Left lobe of liver (tissue), 2 donors: ENCODE measurements at regions not wholly inside any gene's neighbourhood (a gene's known extent, or its start where the extent isn't known, plus 50 kb on each side); places are given as distances from the start of the nearest gene placed in this dataset.

ENCODE experiments used
- ATAC-seq: fragments of 200-7000 bp; cut with Tn5 transposase; one replicate; pipeline ENCODE4 v1.9.1; 2020; ENCODE audit warnings: mild to moderate bottlenecking, moderate library complexity
- DNase-seq: peaks from one replicate; pipeline ENCODE4 v3.0.0-alpha.2; 2020; ENCODE audit warnings: low spot score
- donor health status: DM: no; HTN: no; CAD: no; lungs with moderate emphysema.
- donor health status: DM: no; HTN: yes; CAD: no.

GRCh38 chr11:106449763-106450162 is 372.3 kb downstream of the AASDHPPT start:
- no peak for DNase-seq
- no peak for ATAC-seq

GRCh38 chr11:106451228-106451922 is 373.9 kb downstream of the AASDHPPT start:
- ATAC-seq (no peak), DNase-seq (no peak)

DNA sequence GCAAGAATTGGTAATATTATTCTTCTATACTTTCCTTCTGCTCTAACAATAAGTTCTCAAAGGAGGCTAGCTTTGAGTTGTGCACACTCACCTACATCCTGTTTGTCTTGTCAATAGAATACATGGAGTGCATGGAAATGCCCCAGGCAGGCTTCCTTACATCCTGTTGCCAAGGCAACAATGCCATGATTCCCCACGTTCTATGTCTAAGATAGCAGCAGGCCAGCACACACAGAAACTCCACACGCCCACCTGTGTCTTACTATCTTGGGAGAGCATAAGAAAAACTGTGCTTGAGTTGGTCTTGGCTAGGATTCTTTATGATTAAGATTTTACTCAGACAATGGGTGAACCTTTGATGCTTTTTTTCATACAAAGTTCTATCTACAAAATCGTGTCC is 379.2 kb downstream of the AASDHPPT start:
- ATAC-seq (no peak), DNase-seq (no peak)

DNA sequence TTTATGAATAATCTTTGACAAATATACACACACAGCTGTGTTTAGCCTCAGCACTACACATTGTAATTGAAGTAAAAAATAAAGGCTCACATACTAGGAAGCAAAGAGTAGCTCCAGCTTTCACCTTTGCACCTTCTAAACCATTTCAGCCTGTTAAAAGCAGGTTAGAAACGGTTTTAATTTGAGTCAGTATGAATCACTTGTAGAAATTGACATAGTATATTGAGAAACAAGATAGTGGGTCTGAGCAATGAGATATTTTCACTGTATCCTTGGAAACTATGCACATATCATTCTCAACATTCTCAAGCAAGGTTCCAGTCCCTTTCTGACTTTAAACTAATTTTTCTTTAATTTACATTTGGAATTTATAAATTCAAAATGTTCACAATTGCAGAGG is 380.3 kb downstream of the AASDHPPT start:
- no peak for DNase-seq
- ATAC-seq = no peak

GRCh38 chr11:106459135-106459534 is 381.7 kb downstream of the AASDHPPT start:
- ATAC-seq (no peak), DNase-seq (no peak)

DNA sequence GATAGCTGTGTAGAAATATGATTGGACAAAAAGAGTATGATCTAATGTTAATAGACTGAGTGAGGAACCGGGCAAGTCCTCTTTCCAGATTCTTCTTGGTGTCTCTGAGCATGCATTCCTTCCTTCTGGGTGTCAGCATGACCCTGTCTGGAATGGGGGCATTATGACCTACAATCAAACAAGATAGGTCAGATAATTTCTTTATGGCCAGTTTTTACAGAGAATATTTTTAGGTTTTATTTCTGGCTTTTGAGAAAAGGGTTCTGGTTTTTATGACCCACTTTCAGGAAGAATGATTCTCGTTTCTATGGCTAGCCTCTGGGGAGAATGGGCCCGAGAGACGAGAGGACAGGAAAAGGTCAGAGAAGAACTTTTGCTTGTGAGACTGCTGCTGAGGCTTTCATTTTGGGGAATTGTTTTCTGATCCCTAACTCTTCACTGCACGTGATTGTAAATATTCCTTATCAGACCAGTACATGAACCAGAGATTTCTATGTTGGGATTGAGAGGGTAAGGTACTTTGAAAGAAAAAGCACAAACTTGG is 383.8 kb downstream of the AASDHPPT start:
- ATAC-seq = no peak
- DNase-seq = no peak

- no peak for DNase-seq
- no peak for ATAC-seq
These were observed 384.5 kb downstream of the AASDHPPT start for GRCh38 chr11:106461839-106462545.

DNA sequence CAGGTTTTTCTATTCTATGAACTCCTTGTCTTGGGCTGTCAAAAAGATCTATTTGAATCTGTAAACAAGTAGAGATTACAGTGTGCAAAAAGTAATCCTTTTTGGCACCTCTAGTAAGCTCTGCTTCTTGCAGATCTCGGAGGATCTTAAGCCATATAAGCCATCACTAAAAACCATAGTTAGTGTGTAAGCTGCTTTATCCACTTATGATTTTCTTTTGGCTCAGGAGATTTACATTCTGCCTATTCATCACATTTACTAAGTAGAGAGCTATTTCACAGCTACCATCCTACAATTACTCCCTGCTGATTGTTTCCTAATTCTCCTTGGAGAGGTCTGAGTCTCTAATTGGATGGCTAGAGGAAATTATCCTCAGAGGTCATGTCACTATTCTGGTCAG is 385.7 kb downstream of the AASDHPPT start:
- ATAC-seq (no peak), DNase-seq (no peak)

- ATAC-seq = peak; percentile 21
- no peak for DNase-seq
These were observed 386.3 kb downstream of the AASDHPPT start for GRCh38 chr11:106463796-106464201.

GRCh38 chr11:106464728-106465127 is 387.3 kb downstream of the AASDHPPT start:
- no peak for ATAC-seq
- no peak for DNase-seq

DNA sequence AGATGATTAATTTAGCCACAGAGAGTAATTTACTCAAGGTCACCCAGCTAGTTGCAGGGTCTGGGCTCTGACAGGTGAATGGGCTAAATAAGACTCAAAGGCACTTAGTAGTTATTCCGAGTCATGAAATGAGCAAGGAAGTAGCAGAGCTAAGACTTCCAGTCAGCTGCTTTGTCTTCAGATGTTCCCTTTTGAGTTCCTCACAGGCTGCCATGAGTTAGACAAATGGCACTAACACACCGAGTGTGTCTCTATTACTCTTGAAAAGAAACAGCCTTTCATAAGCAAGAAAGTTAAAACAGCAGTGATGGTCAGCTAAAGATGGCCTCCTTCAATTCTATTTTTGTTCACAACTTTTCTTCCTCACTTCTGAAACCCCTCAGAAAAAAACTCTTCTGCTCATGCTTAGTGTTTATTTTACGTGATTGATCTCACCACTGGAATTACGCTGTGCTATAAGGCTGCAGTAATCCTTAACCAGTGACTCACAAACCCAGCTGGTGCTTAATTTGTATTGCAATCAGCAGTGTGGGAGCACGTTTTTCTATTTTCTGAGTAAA is 389.1 kb downstream of the AASDHPPT start:
- no peak for ATAC-seq
- no peak for DNase-seq

GRCh38 chr11:106467501-106467900 is 390.0 kb downstream of the AASDHPPT start:
- DNase-seq = no peak

DNA sequence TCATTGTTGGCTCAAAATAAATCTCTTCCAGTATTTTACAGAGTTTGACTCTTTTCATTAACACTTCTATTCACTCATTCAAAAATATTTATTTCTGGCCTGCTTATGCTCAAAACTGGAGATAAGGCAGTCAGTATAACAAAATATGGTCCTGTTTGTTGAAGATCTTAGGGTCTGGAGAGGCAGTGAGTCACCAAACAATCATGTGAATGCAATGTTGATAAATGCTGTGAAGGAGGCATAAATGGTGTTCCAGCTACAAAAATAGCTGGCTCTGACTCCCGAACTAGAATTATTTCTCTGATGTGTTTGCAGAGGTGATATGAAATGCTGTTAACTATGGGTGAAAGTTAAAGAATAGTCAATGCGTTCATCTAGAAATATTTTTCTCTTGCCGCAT is 390.6 kb downstream of the AASDHPPT start:
- ATAC-seq (no peak), DNase-seq (no peak)

More at GRCh38 chr11:106467501-106467900, 390.0 kb downstream of the AASDHPPT start:
- ATAC-seq = no peak

GRCh38 chr11:106468531-106468930 is 391.1 kb downstream of the AASDHPPT start:
- ATAC-seq = no peak
- DNase-seq = no peak

- DNase-seq (no peak), ATAC-seq (no peak)
These were observed 392.8 kb downstream of the AASDHPPT start for GRCh38 chr11:106470230-106470629.

- peak; percentile 68 for ATAC-seq
- DNase-seq = no peak
These were observed 393.8 kb downstream of the AASDHPPT start for GRCh38 chr11:106471276-106471675.

- DNase-seq = no peak
- ATAC-seq = no peak
These were observed 395.7 kb downstream of the AASDHPPT start for GRCh38 chr11:106473089-106473722.

DNA sequence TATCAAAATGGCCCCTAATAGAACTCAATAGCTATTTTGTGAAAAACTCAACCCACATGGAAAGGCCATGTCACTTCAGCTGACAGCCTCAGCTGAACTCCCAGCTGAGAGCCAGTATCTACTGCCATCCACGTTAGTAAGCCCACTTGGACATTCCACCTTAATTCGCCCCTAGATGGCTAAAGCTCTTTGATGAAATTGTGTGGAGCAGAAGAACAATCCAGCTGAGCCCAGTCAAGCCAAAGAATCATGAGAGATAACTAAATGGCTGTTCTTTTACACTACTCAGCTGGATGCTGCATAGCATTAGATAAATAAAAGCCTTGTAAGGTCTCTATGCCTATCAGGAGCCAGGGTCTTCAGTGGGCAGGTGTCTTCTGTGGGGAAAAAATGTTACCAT is 396.8 kb downstream of the AASDHPPT start:
- ATAC-seq = no peak
- DNase-seq = no peak

DNA sequence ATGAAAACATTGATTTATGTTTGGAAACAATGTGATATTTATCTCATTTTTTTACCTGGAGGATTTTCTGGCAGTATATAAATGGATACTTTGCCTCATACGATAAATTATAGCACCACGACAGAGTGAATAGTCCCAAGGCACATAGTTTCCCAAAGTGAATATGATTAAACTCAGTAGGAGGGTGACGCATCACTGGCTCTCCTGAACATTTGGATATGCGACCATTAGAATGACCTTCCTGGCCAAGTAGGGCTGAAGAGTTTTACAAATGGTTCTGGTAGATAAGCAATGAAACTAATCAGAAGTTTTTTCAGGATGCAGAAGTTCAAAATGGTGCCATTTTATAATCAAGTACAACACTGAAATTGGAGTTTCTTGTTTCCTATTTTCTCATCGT is 397.7 kb downstream of the AASDHPPT start:
- no peak for DNase-seq
- ATAC-seq = no peak

- no peak for ATAC-seq
- no peak for DNase-seq
These were observed 400.3 kb downstream of the AASDHPPT start for GRCh38 chr11:106477776-106478175.

DNA sequence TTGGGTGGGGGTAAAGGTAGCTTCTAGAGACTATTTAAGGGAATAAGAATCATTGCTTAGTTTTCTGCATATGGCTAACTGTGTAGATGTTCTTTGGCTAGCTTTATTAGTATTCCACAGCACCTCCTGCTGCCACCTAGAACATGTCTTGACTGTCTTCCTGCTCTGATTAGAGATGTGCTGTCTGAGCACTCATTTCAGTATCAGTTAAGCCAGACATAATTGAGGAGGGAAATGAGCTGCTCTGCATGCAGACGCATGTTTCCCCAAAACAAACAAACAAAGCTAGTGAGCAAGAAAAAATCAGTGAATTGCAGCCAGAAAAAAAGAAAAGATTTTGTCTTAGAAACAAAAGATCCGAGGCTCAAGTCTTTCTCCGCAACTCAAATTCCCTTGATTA is 402.2 kb downstream of the AASDHPPT start:
- ATAC-seq (no peak), DNase-seq (no peak)
